GM21447 (cell line): ENCODE measurements at regions not wholly inside any gene's neighbourhood (a gene's known extent, or its start where the extent isn't known, plus 50 kb on each side); places are given as distances from the start of the nearest gene placed in this dataset.

Experiments
- ATAC-seq: cut with Tn5 transposase; IDR thresholded peaks from one replicate; pipeline ENCODE4 v1.9.1; 2021; ENCODE audit not compliant: unreplicated experiment

DNA sequence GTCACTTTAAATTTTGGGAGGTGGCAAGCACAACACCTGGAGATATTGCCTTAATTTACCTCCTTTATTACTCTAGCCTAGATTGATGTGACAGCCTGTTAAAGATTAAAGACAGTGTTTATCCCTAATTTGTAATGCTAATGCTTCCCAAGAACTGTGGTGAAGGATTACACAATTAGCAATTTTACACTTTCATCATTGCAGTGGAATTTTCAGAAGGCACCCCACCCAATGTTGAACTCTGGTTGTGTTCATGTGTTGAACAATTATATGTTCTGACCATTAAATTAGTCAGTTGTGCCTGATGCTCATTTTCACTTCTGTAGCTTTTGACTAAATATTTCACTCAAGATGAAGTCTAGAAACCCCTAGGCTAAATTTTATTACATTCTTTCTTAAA lies 317.1 kb upstream of the CWC22 start:
- no peak for ATAC-seq

DNA sequence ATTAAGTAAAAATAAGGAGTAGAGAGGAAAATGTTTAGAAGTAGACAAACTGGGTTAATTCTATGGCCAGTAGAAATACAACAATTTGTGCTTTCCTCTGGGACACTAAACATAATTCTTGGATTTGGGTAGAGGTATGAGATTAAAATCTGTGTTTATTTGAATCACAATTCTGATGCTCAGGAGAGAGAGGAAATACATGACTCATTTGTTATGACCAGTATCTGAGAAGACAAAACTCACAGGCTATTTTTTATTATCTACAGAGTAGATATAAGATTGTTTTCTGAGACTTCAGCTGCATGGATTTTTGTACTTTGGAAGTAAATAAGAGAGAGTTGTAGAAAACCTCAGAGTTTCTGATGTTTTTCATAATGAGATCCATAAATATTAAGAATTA lies 315.7 kb upstream of the CWC22 start:
- no peak for ATAC-seq

DNA sequence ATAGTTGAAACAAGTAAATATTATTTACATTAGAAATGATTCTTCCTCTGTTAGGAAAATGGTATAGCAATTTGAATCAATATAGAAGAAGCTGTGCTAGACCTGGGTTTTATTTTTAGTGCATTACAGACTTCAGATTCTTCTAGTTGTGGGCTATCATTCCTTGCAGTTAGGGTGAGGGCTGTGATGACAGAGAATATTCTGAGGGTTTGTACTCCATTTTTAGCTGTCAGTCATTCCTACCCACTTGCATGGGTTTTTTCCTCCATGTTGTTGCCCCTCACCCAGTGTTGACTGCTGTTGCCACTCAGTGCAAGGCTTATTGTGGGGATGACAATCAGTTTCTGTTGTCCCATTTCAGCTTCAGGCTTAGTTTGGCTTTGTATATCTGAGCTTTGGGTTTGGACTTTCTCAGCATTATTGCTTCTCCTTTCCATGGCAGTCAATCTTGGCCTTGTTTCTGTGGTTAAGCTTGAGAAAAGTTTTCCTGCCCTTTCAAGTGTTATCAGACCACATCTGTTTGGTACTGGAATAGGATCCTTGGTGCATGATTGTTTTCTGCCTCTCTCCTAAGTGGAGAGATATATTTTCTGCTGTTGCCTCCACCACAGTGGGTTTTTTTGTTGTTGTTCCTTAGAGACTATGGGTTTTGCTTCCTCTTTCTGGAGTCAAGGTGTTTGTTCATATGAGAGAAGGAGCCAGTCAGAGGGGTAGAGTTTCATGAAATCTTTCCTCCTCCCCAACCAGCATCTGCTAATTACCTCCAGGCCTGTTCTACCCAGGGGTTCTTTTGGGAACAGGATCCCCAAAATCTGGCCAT lies 312.7 kb upstream of the CWC22 start:
- ATAC-seq = peak; percentile 89

DNA sequence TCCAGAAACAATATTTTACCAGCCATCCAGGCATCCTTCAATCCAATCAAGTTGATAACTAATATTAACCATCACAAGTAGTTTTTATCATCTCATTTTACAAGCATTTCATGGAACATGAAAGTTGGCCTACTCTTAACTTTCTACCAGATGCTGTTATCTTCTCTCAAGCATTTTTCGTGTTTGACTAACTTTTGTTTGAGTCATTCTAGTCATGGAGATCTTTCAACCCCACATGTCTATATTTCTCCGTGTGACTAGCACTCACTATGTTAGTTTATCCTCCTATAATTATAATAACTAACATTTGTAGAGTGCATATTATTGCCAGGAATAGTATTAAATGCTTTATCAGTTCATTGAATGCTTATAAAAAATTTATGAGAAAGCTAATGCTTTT lies 307.0 kb upstream of the CWC22 start:
- ATAC-seq = no peak

DNA sequence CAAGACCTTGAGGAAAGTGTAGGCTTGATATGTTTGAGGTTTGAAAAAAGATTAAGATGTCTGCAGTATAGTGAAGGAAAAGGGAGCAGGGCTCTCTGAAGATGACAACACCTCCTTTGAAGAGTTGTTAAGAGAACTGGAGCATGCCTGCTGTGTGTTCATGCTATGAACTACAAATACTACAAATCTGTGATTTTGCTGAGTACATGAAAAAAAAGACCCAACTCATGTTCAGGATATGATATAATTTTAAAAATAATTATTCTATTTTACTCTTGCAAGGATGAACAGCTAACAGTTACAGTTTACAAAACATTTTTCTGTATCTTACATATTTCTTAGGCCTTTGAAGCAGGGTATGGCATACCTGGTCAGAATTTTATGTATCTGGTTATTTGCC lies 305.4 kb upstream of the CWC22 start:
- no peak for ATAC-seq

DNA sequence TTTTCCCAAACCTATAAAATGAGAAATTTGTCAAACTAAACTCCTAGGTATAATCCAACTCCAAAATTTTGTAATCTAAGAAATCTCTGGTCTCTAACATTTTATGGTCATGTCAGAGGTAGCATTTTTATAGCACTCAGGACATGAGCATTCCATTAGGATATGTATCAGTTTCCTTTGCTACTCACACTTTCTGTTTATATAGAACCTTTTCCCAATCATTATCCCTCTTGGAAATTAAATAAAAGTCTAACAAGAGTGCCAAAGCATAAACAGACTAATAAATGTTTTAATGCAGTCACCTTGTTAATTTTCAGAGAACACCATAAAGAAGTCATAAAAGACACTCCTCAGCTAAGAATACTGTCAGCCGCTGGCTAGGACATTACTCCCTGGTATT lies 300.0 kb upstream of the CWC22 start:
- ATAC-seq = no peak

DNA sequence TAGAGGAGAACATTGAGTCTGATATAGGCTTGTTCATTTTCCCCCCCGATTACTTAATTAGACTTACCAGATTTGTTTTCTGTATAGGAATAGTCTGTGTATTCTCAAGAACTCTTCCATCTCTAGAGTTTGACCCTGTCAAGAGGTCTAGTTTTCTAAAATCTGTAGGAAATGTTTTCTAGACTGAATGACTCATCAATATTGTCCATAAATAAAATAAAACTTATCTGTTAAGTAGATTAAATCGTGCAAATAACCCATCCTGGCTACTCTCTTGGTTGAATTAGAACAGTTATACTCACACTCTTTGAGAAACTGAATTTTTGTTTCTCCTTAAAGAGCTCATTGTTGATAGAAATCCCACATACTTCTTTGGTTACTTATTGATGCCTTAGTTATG lies 299.2 kb upstream of the CWC22 start:
- no peak for ATAC-seq

DNA sequence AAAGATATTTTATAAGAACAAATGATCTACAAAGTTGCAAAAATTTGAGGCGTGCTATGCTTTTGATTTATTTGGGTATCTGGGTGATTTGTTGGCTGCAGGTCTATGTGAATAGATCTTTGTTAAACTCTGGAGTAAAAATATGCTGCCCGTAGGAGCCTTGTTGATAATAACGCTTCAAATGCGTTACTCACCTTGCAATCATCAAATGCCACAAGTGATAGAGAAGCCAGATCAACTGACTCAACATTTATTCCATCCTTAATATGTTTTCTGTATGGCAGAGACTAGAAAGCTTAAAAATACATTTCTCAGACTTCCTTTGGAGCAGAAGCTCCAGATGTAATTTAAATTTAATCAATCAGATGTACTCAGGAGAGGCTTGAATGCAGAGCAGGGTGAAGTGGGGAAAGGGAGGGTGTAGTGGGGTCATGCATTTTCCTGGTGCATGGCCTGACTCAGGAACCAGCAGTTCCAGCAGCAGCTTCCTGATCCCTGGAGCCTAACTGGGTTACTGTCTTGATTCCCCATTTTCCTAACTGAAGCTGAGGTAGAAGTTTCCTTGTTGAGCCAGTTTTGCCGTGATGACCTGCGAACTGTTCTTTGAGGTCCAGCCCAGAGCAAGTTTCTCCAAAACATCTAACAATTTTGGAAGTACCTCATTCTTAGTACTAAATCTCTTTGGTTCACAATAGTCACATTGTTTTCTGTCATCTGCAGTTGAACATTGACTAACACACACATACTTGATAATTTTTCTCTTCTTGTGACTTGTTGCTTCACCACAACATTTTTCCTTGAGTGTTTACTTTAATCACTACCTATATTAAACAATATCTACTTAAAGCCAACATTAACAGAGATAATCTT lies 284.7 kb upstream of the CWC22 start:
- ATAC-seq = no peak

DNA sequence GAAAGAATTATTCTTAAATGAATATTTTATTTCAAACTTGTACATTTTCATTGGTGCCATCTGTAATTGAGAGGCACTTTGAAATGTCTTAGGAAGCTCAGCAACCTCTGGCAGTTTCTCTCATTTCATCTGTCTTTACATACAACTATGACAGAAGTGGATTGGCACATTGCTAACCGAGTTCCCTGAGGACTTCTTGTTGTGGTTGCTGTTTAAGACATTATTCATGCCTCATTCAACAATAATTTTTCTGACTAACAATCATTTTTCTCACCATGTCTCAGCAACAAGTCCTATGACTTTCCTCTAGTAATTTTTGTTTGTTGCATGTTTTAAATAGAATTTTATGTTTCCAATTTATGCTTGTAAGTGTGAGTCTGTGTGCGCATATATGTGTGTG lies 284.0 kb upstream of the CWC22 start:
- ATAC-seq = no peak

DNA sequence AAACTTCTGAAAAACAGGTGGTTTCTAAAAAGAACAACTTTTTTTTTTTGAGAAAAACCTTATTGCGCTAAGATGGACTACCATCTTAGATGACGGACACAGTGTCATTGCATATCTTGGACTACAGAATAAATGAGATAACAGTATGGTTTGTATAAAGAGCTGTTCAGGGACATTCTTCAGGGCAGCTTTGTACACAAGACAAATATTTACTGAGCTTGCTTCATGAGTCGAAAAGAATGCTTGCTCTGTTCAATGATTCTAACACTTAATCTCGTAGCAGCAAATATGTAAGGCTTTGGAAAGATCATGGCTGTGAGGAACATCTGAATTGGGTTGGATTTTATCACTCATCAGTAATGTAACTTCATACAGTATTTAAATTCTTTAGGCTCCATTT lies 282.5 kb upstream of the CWC22 start:
- ATAC-seq = no peak

DNA sequence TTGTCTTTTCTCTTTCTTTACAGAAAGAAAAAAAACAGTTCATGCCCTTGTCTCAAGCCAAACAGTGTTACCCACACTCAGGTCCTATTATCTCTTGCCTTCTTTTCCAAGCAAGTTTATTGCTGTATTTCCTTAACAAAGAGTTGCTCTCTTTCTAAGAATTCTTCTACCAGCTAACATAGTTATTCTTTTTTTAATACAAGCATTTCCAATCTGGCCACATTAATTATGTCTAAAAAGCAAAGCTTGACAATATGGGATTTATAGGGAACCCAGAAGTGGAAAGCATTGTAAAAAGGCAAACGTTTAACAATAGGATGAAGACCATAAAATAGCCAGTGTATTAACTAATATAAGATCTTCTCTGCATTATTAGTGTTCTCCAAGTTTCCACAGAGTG lies 272.5 kb upstream of the CWC22 start:
- ATAC-seq = no peak

DNA sequence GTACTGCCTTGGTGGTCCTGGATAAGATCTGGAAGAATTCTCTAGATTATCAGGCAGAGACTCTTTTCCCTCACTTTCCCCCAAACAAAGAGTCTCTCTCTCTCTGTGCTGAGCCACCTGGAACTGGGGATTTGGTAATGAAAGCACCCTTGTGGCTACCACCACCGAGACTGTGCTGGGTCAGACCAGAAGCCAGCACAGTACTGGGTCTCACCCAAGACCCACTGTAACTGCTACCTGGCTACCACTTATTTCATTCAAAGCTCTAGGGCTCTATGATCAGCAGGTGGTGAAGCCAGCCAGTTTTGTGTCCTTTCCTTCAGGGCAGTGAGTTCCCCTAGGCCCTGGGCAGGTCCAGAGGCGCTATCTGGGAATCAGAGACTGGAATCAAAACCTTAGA lies 269.6 kb upstream of the CWC22 start:
- no peak for ATAC-seq

DNA sequence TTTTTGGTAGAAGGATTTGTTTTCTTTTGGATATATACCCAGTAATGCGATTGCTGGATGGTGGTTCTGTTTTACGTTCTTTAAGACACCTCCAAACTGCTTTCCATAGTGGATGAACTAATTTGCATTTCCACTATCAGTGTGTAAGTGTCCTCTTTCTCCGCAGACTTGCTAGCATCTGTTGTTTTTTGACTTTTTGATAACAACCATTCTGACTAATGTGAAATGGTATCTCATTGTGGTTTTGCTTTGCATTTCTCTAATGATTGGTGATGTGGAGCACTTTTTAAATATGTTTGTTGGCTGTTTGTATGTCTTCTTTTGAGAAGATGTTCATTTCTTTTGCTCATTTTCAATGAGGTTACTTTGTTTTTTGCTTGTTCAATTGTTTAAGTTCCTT lies 260.9 kb upstream of the CWC22 start:
- no peak for ATAC-seq

DNA sequence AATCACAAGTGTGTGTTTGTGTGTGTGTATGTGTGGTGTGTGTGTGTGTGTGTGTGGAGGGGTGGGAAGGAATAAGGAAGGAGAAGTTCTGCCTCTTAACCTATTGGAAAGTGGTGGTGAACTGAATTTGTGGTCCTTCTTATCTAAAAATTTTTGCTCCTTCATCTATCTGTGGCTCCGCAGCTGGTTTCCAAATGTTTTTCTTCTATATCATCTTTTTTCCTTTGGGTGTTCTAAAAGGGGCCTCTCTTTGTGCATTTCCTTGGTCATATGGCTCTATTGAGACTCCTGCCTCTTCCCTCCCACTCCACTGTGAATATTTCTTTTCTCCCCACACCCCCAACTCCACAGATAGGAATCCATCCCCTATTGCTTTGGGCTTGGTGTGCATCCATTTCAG lies 254.9 kb upstream of the CWC22 start:
- no peak for ATAC-seq

DNA sequence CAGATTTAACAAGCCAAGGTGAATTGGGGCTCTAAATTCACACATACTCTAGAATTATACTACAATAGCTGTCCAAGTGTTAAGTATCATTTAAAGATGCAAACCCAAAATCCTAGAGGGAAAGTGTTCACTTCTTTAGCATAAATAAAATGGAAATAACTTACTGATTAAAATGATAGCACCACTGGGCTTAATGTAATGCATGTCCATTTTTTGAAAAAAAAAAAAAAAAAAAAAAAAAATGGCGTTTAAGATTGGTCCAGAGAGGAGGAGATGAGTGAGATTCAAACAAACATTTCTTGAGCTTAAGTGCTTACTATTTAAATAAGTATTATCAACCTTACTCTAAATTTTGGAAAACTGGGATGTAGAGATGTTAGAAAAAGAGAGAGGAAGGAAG lies 251.5 kb upstream of the CWC22 start:
- no peak for ATAC-seq

DNA sequence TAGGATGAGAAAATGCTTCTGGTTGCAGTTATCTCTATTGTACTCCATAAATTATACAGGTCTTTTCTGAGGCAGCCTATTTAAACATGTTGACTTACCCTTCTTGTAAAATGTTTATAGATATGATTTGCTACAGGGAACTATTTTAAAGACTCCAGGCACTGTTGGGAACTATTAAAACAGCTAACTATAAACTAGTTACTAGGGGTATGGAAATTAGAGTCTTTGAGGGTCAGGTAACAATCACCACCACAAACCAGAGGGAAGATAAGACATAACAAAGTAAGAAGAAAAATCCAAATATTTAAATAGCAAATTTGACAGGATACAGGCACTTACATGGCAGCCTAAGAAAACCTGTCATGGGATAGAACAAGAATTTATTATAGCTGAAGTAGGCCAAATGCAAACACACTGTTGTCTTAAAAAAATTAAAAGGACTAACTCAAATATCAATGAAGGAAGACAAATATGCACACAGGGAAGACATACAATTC lies 251.0 kb upstream of the CWC22 start:
- no peak for ATAC-seq

DNA sequence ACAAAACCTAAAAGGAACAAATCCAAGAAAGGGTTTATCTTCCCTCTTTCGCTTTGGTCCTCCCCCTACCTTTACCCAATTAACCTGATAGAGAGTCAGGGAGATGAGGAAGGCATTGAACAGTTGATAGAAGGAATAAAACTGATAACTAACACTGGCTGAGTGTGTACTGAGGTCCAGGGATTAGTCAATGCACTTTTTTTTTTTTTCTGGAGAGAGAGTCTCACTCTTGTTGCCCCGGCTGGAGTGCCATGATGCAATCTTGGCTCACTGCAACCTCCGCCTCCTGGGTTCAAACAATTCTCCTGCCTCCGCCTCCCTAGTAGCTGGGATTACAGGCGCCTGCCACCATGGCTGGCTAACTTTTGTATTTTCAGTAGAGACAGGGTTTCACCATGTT lies 250.2 kb upstream of the CWC22 start:
- ATAC-seq = no peak

DNA sequence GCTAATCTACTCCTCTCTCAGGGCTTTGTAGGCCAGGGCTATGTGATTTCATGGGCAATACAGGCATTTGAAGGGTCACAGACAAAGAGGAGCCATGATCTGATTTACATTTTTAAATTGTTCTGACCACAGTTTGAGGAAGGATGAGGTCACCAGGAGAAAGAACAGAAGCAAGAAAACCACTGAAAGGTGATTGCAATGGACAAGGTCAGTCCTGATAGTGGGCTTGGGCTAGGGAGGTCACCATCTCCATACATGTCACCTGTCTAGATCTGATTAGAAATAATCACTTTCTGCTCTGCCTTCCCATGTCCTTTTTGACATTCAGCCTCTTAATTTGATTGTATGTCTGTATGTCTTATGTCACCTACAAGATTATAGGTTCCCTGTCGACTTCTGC lies 248.9 kb upstream of the CWC22 start:
- ATAC-seq = no peak

DNA sequence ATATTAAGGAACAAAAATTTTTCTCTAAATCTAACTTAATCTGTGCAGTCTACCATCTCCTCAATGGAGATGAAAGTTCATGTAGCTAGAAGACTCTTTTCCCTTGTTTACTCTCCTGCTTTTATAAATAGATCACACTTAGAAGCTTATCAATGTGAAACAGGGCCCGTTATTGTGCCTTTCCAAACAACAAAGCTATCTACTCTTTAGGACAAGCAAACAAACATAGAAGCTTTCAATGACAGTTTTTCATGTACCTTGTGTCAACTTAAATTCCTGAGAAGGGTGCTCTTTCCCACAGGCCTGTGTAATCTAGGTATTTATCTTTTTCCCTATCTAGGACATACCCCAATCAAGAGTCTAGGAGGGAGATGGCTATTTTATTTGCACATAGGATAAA lies 247.8 kb upstream of the CWC22 start:
- ATAC-seq = no peak

DNA sequence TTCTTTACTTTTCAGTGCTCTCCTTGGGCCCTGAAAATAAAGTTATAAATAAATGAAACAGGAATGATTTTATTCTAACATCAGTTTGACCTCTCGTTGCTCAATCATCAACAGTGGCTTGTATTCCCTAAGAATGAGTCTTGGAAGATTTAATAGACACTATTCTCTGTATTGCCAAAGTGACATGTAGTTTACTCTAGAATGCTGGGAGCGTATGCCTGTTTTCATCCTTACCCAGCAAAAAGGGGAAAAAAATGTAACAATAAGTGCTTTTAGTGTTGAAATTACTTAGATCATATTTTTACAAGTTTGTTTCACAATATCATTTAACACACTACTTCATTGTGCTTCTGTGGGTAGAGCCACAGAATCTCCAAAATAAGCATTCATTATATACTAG lies 240.6 kb upstream of the CWC22 start:
- no peak for ATAC-seq

DNA sequence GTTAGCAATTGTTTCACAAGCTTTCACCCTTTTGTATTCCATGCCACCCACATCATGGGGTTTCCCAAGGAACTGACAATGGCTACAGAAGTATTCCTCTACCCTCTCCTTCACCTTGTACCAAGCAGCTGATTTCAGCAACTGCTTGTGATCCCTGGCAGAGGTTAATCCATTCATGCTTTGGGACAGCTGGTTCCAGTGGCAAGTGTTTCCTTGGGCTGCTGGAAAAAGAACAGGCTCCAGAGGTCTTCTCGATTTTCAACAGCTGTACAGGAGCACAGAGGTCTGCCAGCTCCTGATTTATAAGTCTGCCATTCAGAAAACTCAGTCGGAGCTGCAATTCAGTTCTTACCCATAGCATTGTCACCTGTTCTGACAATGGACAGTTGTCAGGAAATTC lies 239.2 kb upstream of the CWC22 start:
- no peak for ATAC-seq

DNA sequence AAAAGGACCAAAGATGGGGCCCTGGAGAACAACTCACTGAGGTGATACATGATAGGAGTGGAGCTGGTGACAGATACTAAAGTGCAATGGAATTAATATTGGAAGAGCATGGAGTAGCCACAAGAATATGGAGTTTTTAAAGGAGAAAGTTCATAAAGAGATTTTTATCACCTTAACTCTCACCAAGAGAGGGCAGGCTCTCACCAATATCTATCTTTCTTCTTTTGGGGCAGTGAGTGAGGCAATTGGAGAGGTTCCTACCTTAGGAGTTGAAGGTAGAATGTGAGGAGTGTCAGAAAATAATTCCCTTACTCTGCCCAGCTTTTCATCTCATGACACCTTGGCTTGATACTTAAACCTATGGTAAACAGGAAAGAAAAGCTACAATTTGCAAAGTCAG lies 233.7 kb upstream of the CWC22 start:
- no peak for ATAC-seq
